SK-N-SH treated with all-trans-retinoic acid at 6 μM for 48 hours (cell line): ENCODE measurements at regions not wholly inside any gene's neighbourhood (a gene's known extent, or its start where the extent isn't known, plus 50 kb on each side); places are given as distances from the start of the nearest gene placed in this dataset.

Source experiments
- BACH2 ChIP-seq: fragments of 250-450 bp; sonication (Bioruptor Pico); IDR thresholded peaks from 2 replicates; pipeline ENCODE4 v1.9.0; 2021; ENCODE audit warnings: mild to moderate bottlenecking, borderline replicate concordance
- ESRRG ChIP-seq: fragments of 250-450 bp; sonication (Bioruptor Pico); IDR thresholded peaks from 2 replicates; pipeline ENCODE4 v1.6.1; 2021; ENCODE audit warnings: mild to moderate bottlenecking
- PPARA ChIP-seq: fragments of 250-450 bp; sonication (Bioruptor Pico); IDR thresholded peaks from 2 replicates; pipeline ENCODE4 v1.5.0; 2020; ENCODE audit warnings: mild to moderate bottlenecking, borderline replicate concordance
- RARB ChIP-seq: fragments of 250-450 bp; sonication (Bioruptor Pico); IDR thresholded peaks from 2 replicates; pipeline ENCODE4 v1.8.0; 2021; ENCODE audit warnings: mild to moderate bottlenecking, moderate library complexity
- SNAI2 ChIP-seq: fragments of 250-450 bp; sonication (Bioruptor Pico); IDR thresholded peaks from 2 replicates; pipeline ENCODE4 v1.5.0; 2020; ENCODE audit warnings: mild to moderate bottlenecking, moderate library complexity
- TCF4 ChIP-seq: fragments of 250-450 bp; sonication (Bioruptor Pico); IDR thresholded peaks from 2 replicates; pipeline ENCODE4 v1.8.0; 2021; ENCODE audit warnings: mild to moderate bottlenecking, moderate library complexity, borderline replicate concordance
- ZFP30 ChIP-seq: fragments of 450-650 bp; formaldehyde crosslinking; IDR thresholded peaks from 2 replicates; pipeline ENCODE4 v1.5.0; 2022; ENCODE audit warnings: mild to moderate bottlenecking, moderate library complexity
- ZNF565 ChIP-seq: fragments of 450-650 bp; formaldehyde crosslinking; conservative IDR thresholded peaks from 2 replicates; pipeline ENCODE4 v1.5.0; 2020; ENCODE audit warnings: low read depth, mild to moderate bottlenecking, moderate library complexity
- ZNF8 ChIP-seq: fragments of 450-650 bp; formaldehyde crosslinking; IDR thresholded peaks from 2 replicates; pipeline ENCODE4 v1.5.0; 2020; ENCODE audit warnings: mild to moderate bottlenecking, moderate library complexity
- TF ChIP-seq, protein P1 (sequence below): fragments of 250-450 bp; sonication (Bioruptor Pico); IDR thresholded peaks from 2 replicates; pipeline ENCODE4 v1.8.0; 2020; ENCODE audit warnings: mild to moderate bottlenecking, moderate library complexity, borderline replicate concordance
- TF ChIP-seq, protein P2 (sequence below): fragments of 250-450 bp; sonication (Bioruptor Pico); IDR thresholded peaks from 2 replicates; pipeline ENCODE4 v1.5.1; 2021; ENCODE audit warnings: mild to moderate bottlenecking, moderate library complexity

DNA sequence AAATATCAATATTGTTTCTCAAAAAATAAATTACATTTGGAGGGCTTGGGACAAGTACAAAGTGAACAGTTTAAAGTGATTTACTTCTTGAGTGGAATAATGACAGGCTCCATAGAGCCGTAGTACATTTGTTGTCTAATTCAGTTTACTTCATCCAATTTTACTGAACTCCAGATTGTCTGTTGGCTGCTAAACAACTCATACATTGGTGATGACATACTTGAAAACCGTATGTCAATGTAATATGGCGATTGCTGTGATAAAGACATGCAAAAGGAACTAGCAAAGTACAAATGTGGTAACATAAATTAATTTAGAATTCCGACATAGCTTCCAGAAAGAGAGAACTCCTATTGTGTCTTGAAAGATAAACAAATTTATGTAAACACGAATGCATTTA is 1197.5 kb upstream of the CDH18 start:
- TF ChIP-seq, protein P1, sequence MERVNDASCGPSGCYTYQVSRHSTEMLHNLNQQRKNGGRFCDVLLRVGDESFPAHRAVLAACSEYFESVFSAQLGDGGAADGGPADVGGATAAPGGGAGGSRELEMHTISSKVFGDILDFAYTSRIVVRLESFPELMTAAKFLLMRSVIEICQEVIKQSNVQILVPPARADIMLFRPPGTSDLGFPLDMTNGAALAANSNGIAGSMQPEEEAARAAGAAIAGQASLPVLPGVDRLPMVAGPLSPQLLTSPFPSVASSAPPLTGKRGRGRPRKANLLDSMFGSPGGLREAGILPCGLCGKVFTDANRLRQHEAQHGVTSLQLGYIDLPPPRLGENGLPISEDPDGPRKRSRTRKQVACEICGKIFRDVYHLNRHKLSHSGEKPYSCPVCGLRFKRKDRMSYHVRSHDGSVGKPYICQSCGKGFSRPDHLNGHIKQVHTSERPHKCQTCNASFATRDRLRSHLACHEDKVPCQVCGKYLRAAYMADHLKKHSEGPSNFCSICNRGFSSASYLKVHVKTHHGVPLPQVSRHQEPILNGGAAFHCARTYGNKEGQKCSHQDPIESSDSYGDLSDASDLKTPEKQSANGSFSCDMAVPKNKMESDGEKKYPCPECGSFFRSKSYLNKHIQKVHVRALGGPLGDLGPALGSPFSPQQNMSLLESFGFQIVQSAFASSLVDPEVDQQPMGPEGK = no peak
- TF ChIP-seq ZNF565 (CRISPR knock-in tag) (no peak), ZNF8 (no peak), RARB (CRISPR knock-in tag) (no peak), ZFP30 (CRISPR knock-in tag) (no peak), PPARA (CRISPR knock-in tag) (no peak), ESRRG (CRISPR knock-in tag) (no peak), BACH2 (CRISPR knock-in tag) (no peak), TCF4 (CRISPR knock-in tag) (no peak), SNAI2 (CRISPR knock-in tag) (no peak)
- TF ChIP-seq, protein P2, sequence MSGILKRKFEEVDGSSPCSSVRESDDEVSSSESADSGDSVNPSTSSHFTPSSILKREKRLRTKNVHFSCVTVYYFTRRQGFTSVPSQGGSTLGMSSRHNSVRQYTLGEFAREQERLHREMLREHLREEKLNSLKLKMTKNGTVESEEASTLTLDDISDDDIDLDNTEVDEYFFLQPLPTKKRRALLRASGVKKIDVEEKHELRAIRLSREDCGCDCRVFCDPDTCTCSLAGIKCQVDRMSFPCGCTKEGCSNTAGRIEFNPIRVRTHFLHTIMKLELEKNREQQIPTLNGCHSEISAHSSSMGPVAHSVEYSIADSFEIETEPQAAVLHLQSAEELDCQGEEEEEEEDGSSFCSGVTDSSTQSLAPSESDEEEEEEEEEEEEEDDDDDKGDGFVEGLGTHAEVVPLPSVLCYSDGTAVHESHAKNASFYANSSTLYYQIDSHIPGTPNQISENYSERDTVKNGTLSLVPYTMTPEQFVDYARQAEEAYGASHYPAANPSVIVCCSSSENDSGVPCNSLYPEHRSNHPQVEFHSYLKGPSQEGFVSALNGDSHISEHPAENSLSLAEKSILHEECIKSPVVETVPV = no peak
